ENCODE measurements at regions not wholly inside any gene's neighbourhood (a gene's known extent, or its start where the extent isn't known, plus 50 kb on each side); places are given as distances from the start of the nearest gene placed in this dataset.
A peak's percentile ranks its signal among the peaks of the same experiment; 100 is the strongest.

GRCh38 chr3:30357897-30358296 is 248.5 kb upstream of the TGFBR2 start:
- FAIRE-seq: peak; percentile 26
- H3K9me1 ChIP-seq (ENCODE audit: control insufficient read depth, extremely low read depth, insufficient read depth, low read length): no peaks in the 10 kb centered on the region
- peak overlapping the region; percentile 64 for H3K9ac ChIP-seq (ENCODE audit: control insufficient read depth, extremely low read depth, insufficient read depth, low read length)
- peaks cover 0 to 3% of the 10 kb centered on the region in 2 experiments for H3K36me3 ChIP-seq (ENCODE audit: control insufficient read depth in 2 of 2, extremely low read depth in 1 of 2, insufficient read depth in 2 of 2, low read length in 2 of 2)
- no peaks in the 10 kb centered on the region for H3K9me3 ChIP-seq (ENCODE audit: control insufficient read depth, low read depth, low read length)
- no peaks in the 10 kb centered on the region for H3K27me3 ChIP-seq (ENCODE audit: control insufficient read depth, extremely low read depth, insufficient read depth, low read length)
- no peaks in the 10 kb centered on the region for H4K20me1 ChIP-seq (ENCODE audit: control insufficient read depth, extremely low read depth, insufficient read depth, low read length)
- TF ChIP-seq EZH2 (IDR thresholded peaks at IDR 0.05; ENCODE audit: low read length): no peak
- TF ChIP-seq CTCF (optimal IDR thresholded peaks at IDR 0.05 in 1 of 3, IDR thresholded peaks at IDR 0.05 in 1 of 3, conservative IDR thresholded peaks at IDR 0.05 in 1 of 3; ENCODE audit: extremely low read depth in 1 of 3, insufficient read depth in 2 of 3, low read length in 3 of 3): no peak
- peak overlapping the region; percentile 75 for H3K4me2 ChIP-seq (ENCODE audit: control insufficient read depth, extremely low read depth, insufficient read depth, low read depth, low read length)
- peaks cover 52% of the 10 kb centered on the region for H3K4me1 ChIP-seq (ENCODE audit: control insufficient read depth, extremely low read depth, insufficient read depth, low read length)
- dilution Hi-C loops (cut with MboI; ENCODE audit: extremely low pct_ligation_motif_present, low sequenced_read_pairs): no loop called here
- H3K79me2 ChIP-seq (ENCODE audit: control insufficient read depth, insufficient read depth, low read length): no peaks in the 10 kb centered on the region
- peak overlapping the region in 1 of 3 experiments; percentile 6 for H3K4me3 ChIP-seq (ENCODE audit: control insufficient read depth in 2 of 3, extremely low read depth in 1 of 3, insufficient read depth in 2 of 3, low read depth in 1 of 3, low read length in 3 of 3)
- DNase-seq (ENCODE audit: low read depth, low spot score): no peak
- peak overlapping the region; percentile 37 for H2AFZ ChIP-seq (ENCODE audit: control insufficient read depth, low read length)
- H3K27ac ChIP-seq (ENCODE audit: control insufficient read depth, insufficient read depth, low read length): peak overlapping the region; percentile 95

- peaks cover 44% of the 10 kb centered on the region for H3K4me1 ChIP-seq (ENCODE audit: control insufficient read depth, extremely low read depth, insufficient read depth, low read length)
Observed at GRCh38 chr3:30358871-30359270, 247.5 kb upstream of the TGFBR2 start.

More at GRCh38 chr3:30358871-30359270, 247.5 kb upstream of the TGFBR2 start:
- Histone ChIP-seq H3K9me3 (ENCODE audit: control insufficient read depth, low read depth, low read length) (no peaks in the 10 kb centered on the region), H3K9ac (ENCODE audit: control insufficient read depth, extremely low read depth, insufficient read depth, low read length) (no peak overlapping the region), H3K27me3 (ENCODE audit: control insufficient read depth, extremely low read depth, insufficient read depth, low read length) (no peaks in the 10 kb centered on the region), H2AFZ (ENCODE audit: control insufficient read depth, low read length) (peak overlapping the region; percentile 11), H3K4me3 (ENCODE audit: control insufficient read depth in 2 of 3, extremely low read depth in 1 of 3, insufficient read depth in 2 of 3, low read depth in 1 of 3, low read length in 3 of 3) (no peak overlapping the region), H3K79me2 (ENCODE audit: control insufficient read depth, insufficient read depth, low read length) (no peaks in the 10 kb centered on the region), H3K9me1 (ENCODE audit: control insufficient read depth, extremely low read depth, insufficient read depth, low read length) (no peaks in the 10 kb centered on the region), H3K27ac (ENCODE audit: control insufficient read depth, insufficient read depth, low read length) (peak overlapping the region; percentile 95), H3K4me2 (ENCODE audit: control insufficient read depth, extremely low read depth, insufficient read depth, low read depth, low read length) (no peak overlapping the region), H4K20me1 (ENCODE audit: control insufficient read depth, extremely low read depth, insufficient read depth, low read length) (no peaks in the 10 kb centered on the region), H3K36me3 (ENCODE audit: control insufficient read depth in 2 of 2, extremely low read depth in 1 of 2, insufficient read depth in 2 of 2, low read length in 2 of 2) (peaks cover 0 to 3% of the 10 kb centered on the region in 2 experiments)
- dilution Hi-C loops (cut with MboI; ENCODE audit: extremely low pct_ligation_motif_present, low sequenced_read_pairs): no loop called here
- TF ChIP-seq EZH2 (IDR thresholded peaks at IDR 0.05; ENCODE audit: low read length) (no peak), CTCF (optimal IDR thresholded peaks at IDR 0.05 in 1 of 3, IDR thresholded peaks at IDR 0.05 in 1 of 3, conservative IDR thresholded peaks at IDR 0.05 in 1 of 3; ENCODE audit: extremely low read depth in 1 of 3, insufficient read depth in 2 of 3, low read length in 3 of 3) (no peak)
- FAIRE-seq (no peak), DNase-seq (ENCODE audit: low read depth, low spot score) (no peak)
